ENCODE measurements at regions not wholly inside any gene's neighbourhood (a gene's known extent, or its start where the extent isn't known, plus 50 kb on each side); places are given as distances from the start of the nearest gene placed in this dataset.

GRCh38 chr10:92747066-92747465 is 57.3 kb downstream of the HHEX start:
- no peak for DNase-seq

- peak; percentile 55 for DNase-seq
These were observed 57.8 kb downstream of the HHEX start for GRCh38 chr10:92747600-92747999.

- no peak for DNase-seq
These were observed 61.2 kb downstream of the HHEX start for GRCh38 chr10:92750791-92751533.

GRCh38 chr10:92751534-92751811 is 61.7 kb downstream of the HHEX start:
- no peak for DNase-seq

GRCh38 chr10:92751827-92752226 is 62.1 kb downstream of the HHEX start:
- no peak for DNase-seq

- DNase-seq, result peak; percentile 94
These were observed 64.1 kb downstream of the HHEX start for GRCh38 chr10:92753865-92754264.

- no peak for DNase-seq
These were observed 66.0 kb downstream of the HHEX start for GRCh38 chr10:92755725-92756124.

- DNase-seq, result peak; percentile 99
These were observed 66.7 kb downstream of the HHEX start for GRCh38 chr10:92756201-92757065.

GRCh38 chr10:92757066-92757710 is 67.4 kb downstream of the HHEX start:
- peak; percentile 99 for DNase-seq

- DNase-seq, result peak; percentile 84
These were observed 68.0 kb downstream of the HHEX start for GRCh38 chr10:92757711-92758104.

GRCh38 chr10:92758594-92758993 is 68.8 kb downstream of the HHEX start:
- DNase-seq, result no peak

GRCh38 chr10:92760609-92761008 is 70.9 kb downstream of the HHEX start:
- peak; percentile 75 for DNase-seq

GRCh38 chr10:92761571-92761970 is 71.8 kb downstream of the HHEX start:
- no peak for DNase-seq

- DNase-seq, result no peak
These were observed 73.9 kb downstream of the HHEX start for GRCh38 chr10:92763634-92764155.

- DNase-seq, result no peak
These were observed 76.7 kb downstream of the HHEX start for GRCh38 chr10:92766451-92766850.

GRCh38 chr10:92768104-92768503 is 78.3 kb downstream of the HHEX start:
- no peak for DNase-seq

GRCh38 chr10:92773776-92774175 is 74.5 kb upstream of the EXOC6 start:
- peak; percentile 37 for DNase-seq

- no peak for DNase-seq
These were observed 70.2 kb upstream of the EXOC6 start for GRCh38 chr10:92778091-92778490.

GRCh38 chr10:92785118-92785517 is 63.2 kb upstream of the EXOC6 start:
- no peak for DNase-seq

- no peak for DNase-seq
These were observed 60.7 kb upstream of the EXOC6 start for GRCh38 chr10:92787557-92788152.

GRCh38 chr10:92789067-92789466 is 59.3 kb upstream of the EXOC6 start:
- DNase-seq, result no peak

- DNase-seq, result no peak
These were observed 58.5 kb upstream of the EXOC6 start for GRCh38 chr10:92789786-92790185.

- DNase-seq, result peak; percentile 35
These were observed 57.9 kb upstream of the EXOC6 start for GRCh38 chr10:92790440-92790839.
